Natural killer cell (primary cell): ENCODE measurements at regions not wholly inside any gene's neighbourhood (a gene's known extent, or its start where the extent isn't known, plus 50 kb on each side); places are given as distances from the start of the nearest gene placed in this dataset.

Source experiments
- ATAC-seq, 3 donors: fragments of 150-1000 bp in 2 of 3; fragments of 200-7000 bp in 1 of 3; cut with Tn5 transposase; 1 replicate in 1 of 3; 2 replicates in 2 of 3; pipeline ENCODE4 v1.10.0; 2021; ENCODE audit warnings: mild to moderate bottlenecking in 2 of 3, moderate library complexity in 2 of 3
- DNase-seq, 2 donors: peaks; one replicate each; pipeline versions ENCODE4 v3.0.0 to v3.0.0-alpha.2; 2013 to 2021; ENCODE audit warnings: mixed read lengths in 1 of 2
- H3K27ac ChIP-seq: one replicate; pipeline ENCODE4 v1.5.1; 2013; ENCODE audit warnings: mild to moderate bottlenecking, low read length
- H3K27me3 ChIP-seq: one replicate; pipeline ENCODE4 v1.6.1; 2013; ENCODE audit warnings: low read length; ENCODE audit not compliant: control insufficient read depth, insufficient read depth
- H3K36me3 ChIP-seq: one replicate; pipeline ENCODE4 v1.6.1; 2013; ENCODE audit warnings: low read length; ENCODE audit not compliant: control insufficient read depth, insufficient read depth
- H3K4me1 ChIP-seq: one replicate; pipeline ENCODE4 v1.6.1; 2013; ENCODE audit warnings: low read length; ENCODE audit not compliant: control insufficient read depth, insufficient read depth
- H3K4me3 ChIP-seq: one replicate; pipeline ENCODE4 v1.5.1; 2013; ENCODE audit warnings: low read length
- H3K9me3 ChIP-seq: one replicate; pipeline ENCODE4 v1.6.1; 2013; ENCODE audit warnings: low read length; ENCODE audit not compliant: control insufficient read depth, insufficient read depth
- H3K27ac Mint-ChIP-seq, 2 donors: one replicate each; pipeline ENCODE4 v1.8.0; 2022; ENCODE audit warnings: mild to moderate bottlenecking in 2 of 2, mixed read lengths in 2 of 2, moderate library complexity in 1 of 2
- H3K27me3 Mint-ChIP-seq, 2 donors: one replicate each; pipeline ENCODE4 v1.8.0; 2022; ENCODE audit warnings: low read depth in 2 of 2, mixed read lengths in 2 of 2
- H3K36me3 Mint-ChIP-seq: one replicate; pipeline ENCODE4 v1.8.0; 2022; ENCODE audit warnings: mixed read lengths
- H3K4me1 Mint-ChIP-seq, 2 donors: one replicate each; pipeline ENCODE4 v1.8.0; 2022; ENCODE audit warnings: mixed read lengths in 2 of 2
- H3K4me3 Mint-ChIP-seq: one replicate; pipeline ENCODE4 v1.8.0; 2022; ENCODE audit warnings: mild to moderate bottlenecking, moderate library complexity, mixed read lengths
- H3K9me3 Mint-ChIP-seq, 2 donors: one replicate each; pipeline ENCODE4 v1.8.0; 2022; ENCODE audit warnings: mixed read lengths in 2 of 2
- CTCF ChIP-seq: fragments of 200-600 bp; IDR thresholded peaks from one replicate; pipeline ENCODE4 v1.8.0; 2022; ENCODE audit warnings: antibody characterized with exemption
- WGBS: methylation state at CpG from one replicate; pipeline ENCODE4 v1.1.7; 2013; ENCODE audit warnings: missing lambda C conversion rate; ENCODE audit not compliant: insufficient coverage; 5-methylcytosine and 5-hydroxymethylcytosine counted together
- intact Hi-C: fragments of 100-400 bp; cut with micrococcal nuclease; formaldehyde crosslinking; loops from one replicate; pipeline ENCODE4 v1.14.2; 2022

GRCh38 chr4:180603791-180604190 is 1639.4 kb upstream of the TENM3 start:
- no peaks in the 10 kb centered on the region for H3K36me3 ChIP-seq
- intact Hi-C loops: no loop called here
- DNase-seq (no peak), ATAC-seq (no peak)
- H3K4me1 Mint-ChIP-seq: peaks cover 0 to under 1% of the 10 kb centered on the region in 2 donors
- H3K27ac ChIP-seq: no peak overlapping the region
- TF ChIP-seq CTCF: no peak
- H3K36me3 Mint-ChIP-seq: no peaks in the 10 kb centered on the region
- no peaks in the 10 kb centered on the region for H3K27me3 Mint-ChIP-seq
- no peaks in the 10 kb centered on the region for H3K4me1 ChIP-seq
- H3K9me3 ChIP-seq: no peaks in the 10 kb centered on the region
- no peak overlapping the region for H3K4me3 Mint-ChIP-seq
- no peaks in the 10 kb centered on the region for H3K27me3 ChIP-seq
- H3K9me3 Mint-ChIP-seq: peaks cover 7 to 17% of the 10 kb centered on the region in 2 donors
- no peak overlapping the region for H3K4me3 ChIP-seq
- H3K27ac Mint-ChIP-seq: no peak overlapping the region
- 96% methylated on average over 2 of the region's 2 CpGs for WGBS

- Mint-ChIP-seq H3K27ac (no peak overlapping the region), H3K9me3 (peaks cover 10 to 16% of the 10 kb centered on the region in 2 donors), H3K27me3 (no peaks in the 10 kb centered on the region), H3K4me3 (no peak overlapping the region), H3K36me3 (no peaks in the 10 kb centered on the region), H3K4me1 (no peaks in the 10 kb centered on the region)
- 61% methylated on average over 2 of the region's 2 CpGs for WGBS
- Histone ChIP-seq H3K27me3 (no peaks in the 10 kb centered on the region), H3K4me3 (no peak overlapping the region), H3K9me3 (peaks cover 3% of the 10 kb centered on the region), H3K36me3 (no peaks in the 10 kb centered on the region), H3K27ac (no peak overlapping the region), H3K4me1 (no peaks in the 10 kb centered on the region)
- TF ChIP-seq CTCF: no peak
- no peak for DNase-seq
- ATAC-seq: no peak
- intact Hi-C loops: no loop called here
Observed at GRCh38 chr4:180610324-180610723, 1632.9 kb upstream of the TENM3 start.

- Mint-ChIP-seq H3K4me3 (no peak overlapping the region), H3K27me3 (no peaks in the 10 kb centered on the region), H3K36me3 (no peaks in the 10 kb centered on the region)
Observed at GRCh38 chr4:180615746-180616145, 1627.5 kb upstream of the TENM3 start.

More at GRCh38 chr4:180615746-180616145, 1627.5 kb upstream of the TENM3 start:
- H3K4me3 ChIP-seq: no peak overlapping the region
- TF ChIP-seq CTCF: no peak
- peaks cover 6 to 10% of the 10 kb centered on the region in 2 donors for H3K9me3 Mint-ChIP-seq
- 90% methylated on average over 2 of the region's 3 CpGs for WGBS
- no peaks in the 10 kb centered on the region for H3K27me3 ChIP-seq
- no peaks in the 10 kb centered on the region for H3K4me1 Mint-ChIP-seq
- H3K9me3 ChIP-seq: no peaks in the 10 kb centered on the region
- no peaks in the 10 kb centered on the region for H3K4me1 ChIP-seq
- ATAC-seq (no peak), DNase-seq (no peak)
- no peaks in the 10 kb centered on the region for H3K36me3 ChIP-seq
- intact Hi-C loops: no loop called here
- H3K27ac ChIP-seq: no peak overlapping the region
- H3K27ac Mint-ChIP-seq: no peak overlapping the region
